ENCODE measurements at regions not wholly inside any gene's neighbourhood (a gene's known extent, or its start where the extent isn't known, plus 50 kb on each side); places are given as distances from the start of the nearest gene placed in this dataset.

DNA sequence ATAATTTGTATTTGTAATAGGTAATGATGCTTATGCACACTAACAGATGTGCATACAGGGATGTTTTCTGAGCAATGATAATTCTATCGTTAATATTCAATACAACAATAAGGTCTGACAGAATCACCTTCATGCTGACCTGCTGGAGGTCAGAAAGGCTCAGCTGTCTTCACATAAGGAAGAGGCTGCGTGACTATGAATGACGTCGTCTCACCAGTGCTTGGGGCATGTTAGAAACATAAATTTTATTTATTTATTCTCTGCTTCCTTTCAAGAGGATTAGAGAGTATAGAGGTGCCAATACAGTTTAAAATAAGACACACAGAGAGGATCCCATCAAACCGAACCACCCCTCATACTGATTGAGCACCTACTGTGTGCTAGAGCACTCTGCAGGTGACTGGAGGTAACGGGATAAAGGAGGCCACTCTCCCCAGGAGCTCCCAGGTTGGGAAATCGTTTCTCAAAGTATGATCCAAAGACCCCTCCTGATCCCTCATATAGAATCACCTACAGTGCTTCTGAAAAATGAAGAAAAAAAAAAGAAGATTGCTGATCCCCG, 265.6 kb upstream of the NPVF start:
- TF ChIP-seq, protein P1, sequence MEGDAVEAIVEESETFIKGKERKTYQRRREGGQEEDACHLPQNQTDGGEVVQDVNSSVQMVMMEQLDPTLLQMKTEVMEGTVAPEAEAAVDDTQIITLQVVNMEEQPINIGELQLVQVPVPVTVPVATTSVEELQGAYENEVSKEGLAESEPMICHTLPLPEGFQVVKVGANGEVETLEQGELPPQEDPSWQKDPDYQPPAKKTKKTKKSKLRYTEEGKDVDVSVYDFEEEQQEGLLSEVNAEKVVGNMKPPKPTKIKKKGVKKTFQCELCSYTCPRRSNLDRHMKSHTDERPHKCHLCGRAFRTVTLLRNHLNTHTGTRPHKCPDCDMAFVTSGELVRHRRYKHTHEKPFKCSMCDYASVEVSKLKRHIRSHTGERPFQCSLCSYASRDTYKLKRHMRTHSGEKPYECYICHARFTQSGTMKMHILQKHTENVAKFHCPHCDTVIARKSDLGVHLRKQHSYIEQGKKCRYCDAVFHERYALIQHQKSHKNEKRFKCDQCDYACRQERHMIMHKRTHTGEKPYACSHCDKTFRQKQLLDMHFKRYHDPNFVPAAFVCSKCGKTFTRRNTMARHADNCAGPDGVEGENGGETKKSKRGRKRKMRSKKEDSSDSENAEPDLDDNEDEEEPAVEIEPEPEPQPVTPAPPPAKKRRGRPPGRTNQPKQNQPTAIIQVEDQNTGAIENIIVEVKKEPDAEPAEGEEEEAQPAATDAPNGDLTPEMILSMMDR (IDR thresholded peaks at IDR 0.05): no peak
- no peak for TF ChIP-seq POLR2AphosphoS5 (IDR thresholded peaks at IDR 0.05)
- no peak for TF ChIP-seq POLR2A (IDR thresholded peaks at IDR 0.05)

Measured in breast epithelium (tissue), 3 donors.